ENCODE measurements at regions not wholly inside any gene's neighbourhood (a gene's known extent, or its start where the extent isn't known, plus 50 kb on each side); places are given as distances from the start of the nearest gene placed in this dataset.

DNA sequence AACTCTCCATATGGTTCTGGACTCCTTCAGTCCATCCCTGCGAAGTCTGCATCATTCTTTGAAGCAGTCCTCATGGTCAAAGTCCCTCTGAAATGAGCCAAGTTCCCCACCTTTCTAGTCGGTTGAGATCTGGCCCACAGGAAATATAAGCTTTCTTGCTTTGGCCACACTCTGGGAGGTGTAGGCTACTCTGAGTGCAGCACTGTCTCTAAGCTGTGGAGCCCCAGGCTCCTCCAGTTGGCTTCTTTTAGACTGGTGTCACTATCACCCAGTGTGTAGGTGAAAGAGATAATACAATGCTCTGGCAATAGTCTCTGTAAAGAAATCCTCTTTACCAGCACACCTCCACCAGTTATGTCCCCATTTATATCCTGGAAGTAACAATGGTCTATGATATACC, 486.5 kb upstream of the KLF12 start:
- no peak for ATAC-seq (ENCODE audit: poor library complexity)
- Histone ChIP-seq H3K27ac (ENCODE audit: low read depth in 1 of 2, low read length in 2 of 2) (no peak overlapping the region), H3K27me3 (ENCODE audit: control insufficient read depth in 1 of 2, insufficient read depth in 2 of 2, low read length in 2 of 2) (peaks cover 0 to 3% of the 10 kb centered on the region in 2 experiments), H3K4me3 (ENCODE audit: low read length) (no peak overlapping the region), H3K4me1 (ENCODE audit: insufficient read depth, low read length) (no peaks in the 10 kb centered on the region), H3K9me3 (ENCODE audit: control insufficient read depth in 1 of 2, insufficient read depth in 1 of 2, low read length in 2 of 2) (no peaks in the 10 kb centered on the region), H3K36me3 (ENCODE audit: insufficient read depth, low read length) (no peaks in the 10 kb centered on the region)
- no peak for DNase-seq
- TF ChIP-seq CTCF (IDR thresholded peaks at IDR 0.05) = no peak
- intact Hi-C loops (cut with DNase I, micrococcal nuclease) = no loop called here
- ChIA-PET CTCF (no interaction called here), POLR2A (no interaction called here)
- Mint-ChIP-seq H3K4me1 (ENCODE audit: low read depth) (no peaks in the 10 kb centered on the region), H3K27me3 (peaks cover 5% of the 10 kb centered on the region), H3K4me3 (no peak overlapping the region), H3K9me3 (no peaks in the 10 kb centered on the region), H3K27ac (no peak overlapping the region), H3K36me3 (ENCODE audit: low read depth) (no peaks in the 10 kb centered on the region)

DNA sequence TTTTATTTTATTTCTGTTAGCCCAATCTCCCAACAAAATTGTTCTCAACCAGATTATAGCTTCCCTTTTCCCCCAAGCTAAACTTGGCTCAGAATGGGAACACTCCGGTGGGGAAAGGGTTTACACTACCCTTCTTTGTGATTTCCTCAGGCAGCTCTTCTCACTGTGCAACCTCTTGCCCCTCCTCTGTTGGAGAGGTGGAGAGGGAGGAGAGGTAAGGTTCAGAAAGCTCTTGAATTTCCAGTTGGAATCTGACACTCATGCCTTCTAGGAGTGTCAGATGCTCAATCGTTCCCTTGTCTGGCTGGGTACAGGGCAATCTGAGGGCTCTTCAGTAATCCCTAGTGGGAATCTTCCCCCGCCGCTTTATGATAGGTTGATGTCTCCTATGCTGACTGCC, 486.1 kb upstream of the KLF12 start:
- no peak for TF ChIP-seq CTCF (IDR thresholded peaks at IDR 0.05)
- POLR2A ChIA-PET = interaction anchor here (0.6 kb wide), 1 partner anchor 38 kb away, joined by 3 read pairs; no protein-coding TSS in a partner anchor
- H3K4me3 Mint-ChIP-seq = no peak overlapping the region

GRCh38 chr13:74597526-74597925, 463.3 kb upstream of the KLF12 start:
- Mint-ChIP-seq H3K27ac (no peak overlapping the region), H3K9me3 (peaks cover 4% of the 10 kb centered on the region), H3K4me3 (no peak overlapping the region), H3K27me3 (peaks cover 16% of the 10 kb centered on the region), H3K36me3 (ENCODE audit: low read depth) (no peaks in the 10 kb centered on the region), H3K4me1 (ENCODE audit: low read depth) (no peaks in the 10 kb centered on the region)
- ChIA-PET CTCF (no interaction called here), POLR2A (interaction anchor here (0.6 kb wide), 1 partner anchor 1539 kb away, joined by 3 read pairs; the partner anchor contains the start of gene KLF5)
- no peak for TF ChIP-seq CTCF (IDR thresholded peaks at IDR 0.05)
- DNase-seq (no peak), ATAC-seq (ENCODE audit: poor library complexity) (no peak)
- Histone ChIP-seq H3K4me1 (ENCODE audit: insufficient read depth, low read length) (no peaks in the 10 kb centered on the region), H3K27me3 (ENCODE audit: control insufficient read depth in 1 of 2, insufficient read depth in 2 of 2, low read length in 2 of 2) (peaks cover 0 to 3% of the 10 kb centered on the region in 2 experiments), H3K27ac (ENCODE audit: low read depth in 1 of 2, low read length in 2 of 2) (no peak overlapping the region), H3K36me3 (ENCODE audit: insufficient read depth, low read length) (no peaks in the 10 kb centered on the region), H3K9me3 (ENCODE audit: control insufficient read depth in 1 of 2, insufficient read depth in 1 of 2, low read length in 2 of 2) (peaks cover 2 to 4% of the 10 kb centered on the region in 2 experiments), H3K4me3 (ENCODE audit: low read length) (no peak overlapping the region)
- intact Hi-C loops (cut with DNase I, micrococcal nuclease) = no loop called here

More for the DNA sequence above, 486.1 kb upstream of the KLF12 start:
- no peak for ATAC-seq (ENCODE audit: poor library complexity)
- peaks cover 0 to 6% of the 10 kb centered on the region in 2 experiments for H3K27me3 ChIP-seq (ENCODE audit: control insufficient read depth in 1 of 2, insufficient read depth in 2 of 2, low read length in 2 of 2)
- Mint-ChIP-seq H3K4me1 (ENCODE audit: low read depth) (no peaks in the 10 kb centered on the region), H3K27me3 (peaks cover 9% of the 10 kb centered on the region), H3K9me3 (no peaks in the 10 kb centered on the region), H3K36me3 (ENCODE audit: low read depth) (no peaks in the 10 kb centered on the region), H3K27ac (no peak overlapping the region)
- H3K9me3 ChIP-seq (ENCODE audit: control insufficient read depth in 1 of 2, insufficient read depth in 1 of 2, low read length in 2 of 2) = no peaks in the 10 kb centered on the region
- H3K36me3 ChIP-seq (ENCODE audit: insufficient read depth, low read length) = no peaks in the 10 kb centered on the region
- DNase-seq = no peak
- no peaks in the 10 kb centered on the region for H3K4me1 ChIP-seq (ENCODE audit: insufficient read depth, low read length)
- CTCF ChIA-PET = no interaction called here
- no peak overlapping the region for H3K4me3 ChIP-seq (ENCODE audit: low read length)
- intact Hi-C loops (cut with DNase I, micrococcal nuclease) = no loop called here
- H3K27ac ChIP-seq (ENCODE audit: low read depth in 1 of 2, low read length in 2 of 2) = no peak overlapping the region
